ENCODE measurements at regions not wholly inside any gene's neighbourhood (a gene's known extent, or its start where the extent isn't known, plus 50 kb on each side); places are given as distances from the start of the nearest gene placed in this dataset.

DNA sequence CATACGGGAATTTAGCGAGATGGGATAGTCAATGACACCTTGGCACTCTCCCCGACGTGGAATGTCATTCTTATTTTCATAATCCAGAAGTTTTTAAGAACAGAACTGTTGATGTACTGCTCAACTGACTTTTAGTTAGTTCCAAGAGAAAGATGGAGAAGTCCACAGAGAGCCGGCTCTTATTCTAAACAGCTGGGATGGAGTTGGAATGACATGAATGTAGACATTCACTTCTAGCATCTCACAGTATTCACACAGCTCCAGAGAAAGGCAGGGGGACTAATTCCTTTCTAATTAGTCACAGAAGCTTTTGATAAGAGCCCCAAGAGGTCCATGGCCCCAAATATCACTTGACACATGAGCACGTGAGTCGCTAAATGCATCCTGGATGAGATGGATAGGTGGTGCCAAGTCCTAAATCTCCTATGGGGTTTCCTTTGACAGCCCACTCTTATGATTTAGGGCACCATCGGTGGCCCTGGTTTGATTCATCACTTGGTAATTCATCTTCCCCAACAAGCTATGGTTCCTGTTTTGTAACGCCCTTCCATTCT lies 420.3 kb upstream of the AUTS2 start:
- TF ChIP-seq, protein P1, sequence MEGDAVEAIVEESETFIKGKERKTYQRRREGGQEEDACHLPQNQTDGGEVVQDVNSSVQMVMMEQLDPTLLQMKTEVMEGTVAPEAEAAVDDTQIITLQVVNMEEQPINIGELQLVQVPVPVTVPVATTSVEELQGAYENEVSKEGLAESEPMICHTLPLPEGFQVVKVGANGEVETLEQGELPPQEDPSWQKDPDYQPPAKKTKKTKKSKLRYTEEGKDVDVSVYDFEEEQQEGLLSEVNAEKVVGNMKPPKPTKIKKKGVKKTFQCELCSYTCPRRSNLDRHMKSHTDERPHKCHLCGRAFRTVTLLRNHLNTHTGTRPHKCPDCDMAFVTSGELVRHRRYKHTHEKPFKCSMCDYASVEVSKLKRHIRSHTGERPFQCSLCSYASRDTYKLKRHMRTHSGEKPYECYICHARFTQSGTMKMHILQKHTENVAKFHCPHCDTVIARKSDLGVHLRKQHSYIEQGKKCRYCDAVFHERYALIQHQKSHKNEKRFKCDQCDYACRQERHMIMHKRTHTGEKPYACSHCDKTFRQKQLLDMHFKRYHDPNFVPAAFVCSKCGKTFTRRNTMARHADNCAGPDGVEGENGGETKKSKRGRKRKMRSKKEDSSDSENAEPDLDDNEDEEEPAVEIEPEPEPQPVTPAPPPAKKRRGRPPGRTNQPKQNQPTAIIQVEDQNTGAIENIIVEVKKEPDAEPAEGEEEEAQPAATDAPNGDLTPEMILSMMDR (IDR thresholded peaks at IDR 0.05 in 4 of 5, conservative IDR thresholded peaks at IDR 0.05 in 1 of 5): no peak
- TF ChIP-seq POLR2A (IDR thresholded peaks at IDR 0.05): no peak

Data from gastrocnemius medialis (tissue), 4 donors.